ENCODE measurements at regions not wholly inside any gene's neighbourhood (a gene's known extent, or its start where the extent isn't known, plus 50 kb on each side); places are given as distances from the start of the nearest gene placed in this dataset.

GRCh38 chr15:62874064-62874463 is 168.5 kb upstream of the TPM1 start:
- WGBS (ENCODE audit: insufficient coverage, insufficient read length): no CpG with 5 or more reads among the region's 3 CpGs
- no peaks in the 10 kb centered on the region for H3K36me3 ChIP-seq (ENCODE audit: control insufficient read depth, insufficient read depth, low read length)
- H3K27ac ChIP-seq (ENCODE audit: low read length): no peak overlapping the region
- DNase-seq (ENCODE audit: low read depth, low spot score): no peak
- no peaks in the 10 kb centered on the region for H3K9me3 ChIP-seq (ENCODE audit: control insufficient read depth, insufficient read depth, low read length)
- H3K4me3 ChIP-seq (ENCODE audit: low read length): no peak overlapping the region
- no peaks in the 10 kb centered on the region for H3K27me3 ChIP-seq (ENCODE audit: control insufficient read depth, insufficient read depth, low read length)
- H3K4me1 ChIP-seq (ENCODE audit: control insufficient read depth, insufficient read depth, low read length): peaks cover 5% of the 10 kb centered on the region

- H3K4me3 ChIP-seq (ENCODE audit: low read length): no peak overlapping the region
- peaks cover 5% of the 10 kb centered on the region for H3K4me1 ChIP-seq (ENCODE audit: control insufficient read depth, insufficient read depth, low read length)
- H3K27me3 ChIP-seq (ENCODE audit: control insufficient read depth, insufficient read depth, low read length): no peaks in the 10 kb centered on the region
- no peak overlapping the region for H3K27ac ChIP-seq (ENCODE audit: low read length)
- no peak for DNase-seq (ENCODE audit: low read depth, low spot score)
- H3K36me3 ChIP-seq (ENCODE audit: control insufficient read depth, insufficient read depth, low read length): no peaks in the 10 kb centered on the region
- no peaks in the 10 kb centered on the region for H3K9me3 ChIP-seq (ENCODE audit: control insufficient read depth, insufficient read depth, low read length)
- no CpG with 5 or more reads among the region's 13 CpGs for whole genome bisulfite sequencing (ENCODE audit: insufficient coverage, insufficient read length)
Measured at GRCh38 chr15:62874959-62875625, 167.5 kb upstream of the TPM1 start.

GRCh38 chr15:62875626-62876021 is 166.9 kb upstream of the TPM1 start:
- no peaks in the 10 kb centered on the region for H3K9me3 ChIP-seq (ENCODE audit: control insufficient read depth, insufficient read depth, low read length)
- no peak overlapping the region for H3K27ac ChIP-seq (ENCODE audit: low read length)
- WGBS (ENCODE audit: insufficient coverage, insufficient read length): no CpG with 5 or more reads among the region's 4 CpGs
- H3K4me3 ChIP-seq (ENCODE audit: low read length): no peak overlapping the region
- no peaks in the 10 kb centered on the region for H3K36me3 ChIP-seq (ENCODE audit: control insufficient read depth, insufficient read depth, low read length)
- no peak for DNase-seq (ENCODE audit: low read depth, low spot score)
- no peaks in the 10 kb centered on the region for H3K27me3 ChIP-seq (ENCODE audit: control insufficient read depth, insufficient read depth, low read length)
- H3K4me1 ChIP-seq (ENCODE audit: control insufficient read depth, insufficient read depth, low read length): peaks cover 5% of the 10 kb centered on the region

GRCh38 chr15:62877276-62877857 is 165.2 kb upstream of the TPM1 start:
- H3K9me3 ChIP-seq (ENCODE audit: control insufficient read depth, insufficient read depth, low read length): no peaks in the 10 kb centered on the region
- no peak for DNase-seq (ENCODE audit: low read depth, low spot score)
- no peaks in the 10 kb centered on the region for H3K36me3 ChIP-seq (ENCODE audit: control insufficient read depth, insufficient read depth, low read length)
- no peak overlapping the region for H3K4me3 ChIP-seq (ENCODE audit: low read length)
- H3K27me3 ChIP-seq (ENCODE audit: control insufficient read depth, insufficient read depth, low read length): no peaks in the 10 kb centered on the region
- WGBS (ENCODE audit: insufficient coverage, insufficient read length): no CpG with 5 or more reads among the region's 9 CpGs
- no peak overlapping the region for H3K27ac ChIP-seq (ENCODE audit: low read length)
- peaks cover 5% of the 10 kb centered on the region for H3K4me1 ChIP-seq (ENCODE audit: control insufficient read depth, insufficient read depth, low read length)

- Histone ChIP-seq H3K27me3 (ENCODE audit: control insufficient read depth, insufficient read depth, low read length) (no peaks in the 10 kb centered on the region), H3K4me1 (ENCODE audit: control insufficient read depth, insufficient read depth, low read length) (peaks cover 5% of the 10 kb centered on the region), H3K9me3 (ENCODE audit: control insufficient read depth, insufficient read depth, low read length) (no peaks in the 10 kb centered on the region), H3K27ac (ENCODE audit: low read length) (no peak overlapping the region), H3K36me3 (ENCODE audit: control insufficient read depth, insufficient read depth, low read length) (no peaks in the 10 kb centered on the region), H3K4me3 (ENCODE audit: low read length) (no peak overlapping the region)
- no peak for DNase-seq (ENCODE audit: low read depth, low spot score)
- no CpG with 5 or more reads among the region's 6 CpGs for WGBS (ENCODE audit: insufficient coverage, insufficient read length)
Measured at GRCh38 chr15:62878070-62878469, 164.5 kb upstream of the TPM1 start.

- H3K27me3 ChIP-seq (ENCODE audit: control insufficient read depth, insufficient read depth, low read length): no peaks in the 10 kb centered on the region
- no peak overlapping the region for H3K4me3 ChIP-seq (ENCODE audit: low read length)
- H3K36me3 ChIP-seq (ENCODE audit: control insufficient read depth, insufficient read depth, low read length): no peaks in the 10 kb centered on the region
- no peak overlapping the region for H3K27ac ChIP-seq (ENCODE audit: low read length)
- no peak for DNase-seq (ENCODE audit: low read depth, low spot score)
- no peaks in the 10 kb centered on the region for H3K9me3 ChIP-seq (ENCODE audit: control insufficient read depth, insufficient read depth, low read length)
- H3K4me1 ChIP-seq (ENCODE audit: control insufficient read depth, insufficient read depth, low read length): peaks cover 5% of the 10 kb centered on the region
- WGBS (ENCODE audit: insufficient coverage, insufficient read length): no CpG with 5 or more reads among the region's 8 CpGs
Measured at GRCh38 chr15:62879770-62880169, 162.8 kb upstream of the TPM1 start.

- Histone ChIP-seq H3K36me3 (ENCODE audit: control insufficient read depth, insufficient read depth, low read length) (no peaks in the 10 kb centered on the region), H3K4me3 (ENCODE audit: low read length) (no peak overlapping the region), H3K4me1 (ENCODE audit: control insufficient read depth, insufficient read depth, low read length) (peaks cover 5% of the 10 kb centered on the region), H3K9me3 (ENCODE audit: control insufficient read depth, insufficient read depth, low read length) (no peaks in the 10 kb centered on the region), H3K27me3 (ENCODE audit: control insufficient read depth, insufficient read depth, low read length) (no peaks in the 10 kb centered on the region), H3K27ac (ENCODE audit: low read length) (no peak overlapping the region)
- WGBS (ENCODE audit: insufficient coverage, insufficient read length): no CpG with 5 or more reads among the region's 2 CpGs
- DNase-seq (ENCODE audit: low read depth, low spot score): no peak
Measured at GRCh38 chr15:62880278-62880677, 162.3 kb upstream of the TPM1 start.

GRCh38 chr15:62881056-62881455 is 161.5 kb upstream of the TPM1 start:
- DNase-seq (ENCODE audit: low read depth, low spot score): no peak

GRCh38 chr15:62883938-62884479 is 158.5 kb upstream of the TPM1 start:
- Histone ChIP-seq H3K36me3 (ENCODE audit: control insufficient read depth, insufficient read depth, low read length) (no peaks in the 10 kb centered on the region), H3K4me3 (ENCODE audit: low read length) (no peak overlapping the region), H3K9me3 (ENCODE audit: control insufficient read depth, insufficient read depth, low read length) (no peaks in the 10 kb centered on the region), H3K4me1 (ENCODE audit: control insufficient read depth, insufficient read depth, low read length) (peaks cover 3% of the 10 kb centered on the region), H3K27me3 (ENCODE audit: control insufficient read depth, insufficient read depth, low read length) (no peaks in the 10 kb centered on the region), H3K27ac (ENCODE audit: low read length) (no peak overlapping the region)
- WGBS (ENCODE audit: insufficient coverage, insufficient read length): no CpG with 5 or more reads among the region's 7 CpGs
- no peak for DNase-seq (ENCODE audit: low read depth, low spot score)

More at GRCh38 chr15:62881056-62881455, 161.5 kb upstream of the TPM1 start:
- no peaks in the 10 kb centered on the region for H3K4me1 ChIP-seq (ENCODE audit: control insufficient read depth, insufficient read depth, low read length)
- H3K9me3 ChIP-seq (ENCODE audit: control insufficient read depth, insufficient read depth, low read length): no peaks in the 10 kb centered on the region
- no peak overlapping the region for H3K27ac ChIP-seq (ENCODE audit: low read length)
- no peaks in the 10 kb centered on the region for H3K27me3 ChIP-seq (ENCODE audit: control insufficient read depth, insufficient read depth, low read length)
- no CpG with 5 or more reads among the region's 4 CpGs for WGBS (ENCODE audit: insufficient coverage, insufficient read length)
- no peaks in the 10 kb centered on the region for H3K36me3 ChIP-seq (ENCODE audit: control insufficient read depth, insufficient read depth, low read length)
- H3K4me3 ChIP-seq (ENCODE audit: low read length): no peak overlapping the region

- Histone ChIP-seq H3K9me3 (ENCODE audit: control insufficient read depth, insufficient read depth, low read length) (no peaks in the 10 kb centered on the region), H3K36me3 (ENCODE audit: control insufficient read depth, insufficient read depth, low read length) (no peaks in the 10 kb centered on the region), H3K27ac (ENCODE audit: low read length) (no peak overlapping the region), H3K4me1 (ENCODE audit: control insufficient read depth, insufficient read depth, low read length) (peaks cover 3% of the 10 kb centered on the region), H3K4me3 (ENCODE audit: low read length) (no peak overlapping the region), H3K27me3 (ENCODE audit: control insufficient read depth, insufficient read depth, low read length) (no peaks in the 10 kb centered on the region)
- DNase-seq (ENCODE audit: low read depth, low spot score): no peak
- no CpG with 5 or more reads among the region's 13 CpGs for WGBS (ENCODE audit: insufficient coverage, insufficient read length)
Measured at GRCh38 chr15:62886431-62887071, 156.0 kb upstream of the TPM1 start.
